Bronchial epithelial cell (primary cell): ENCODE measurements at regions not wholly inside any gene's neighbourhood (a gene's known extent, or its start where the extent isn't known, plus 50 kb on each side); places are given as distances from the start of the nearest gene placed in this dataset.
"Not testable (repeated sequence)": the region's sequence is repeated elsewhere in the genome, so short reads cannot be mapped to it uniquely, and the experiment has no call there.

Experiments
- DNase-seq: peaks from one replicate; pipeline ENCODE4 v3.0.0-alpha.2; 2010; ENCODE audit warnings: low read depth
- FAIRE-seq: peaks from 2 replicates; lab custom pipeline; 2011; peaks lifted over from hg19 to GRCh38; lab: Jason Lieb, UNC
- H3K27me3 ChIP-seq: 2 replicates; pipeline ENCODE4 v1.5.1; 2011; ENCODE audit warnings: low read length; ENCODE audit not compliant: control insufficient read depth, insufficient read depth
- H3K36me3 ChIP-seq: 2 replicates; pipeline ENCODE4 v1.5.1; 2011; ENCODE audit warnings: low read length; ENCODE audit not compliant: control insufficient read depth, insufficient read depth
- H3K4me3 ChIP-seq: 2 replicates; pipeline ENCODE4 v1.5.1; 2011; ENCODE audit warnings: mild to moderate bottlenecking, low read depth, low read length, control low read depth
- CTCF ChIP-seq: IDR thresholded peaks from 2 replicates; pipeline ENCODE4 v1.5.1; 2011; ENCODE audit warnings: mild to moderate bottlenecking, moderate library complexity, low read length, control low read depth, inconsistent platforms; ENCODE audit not compliant: insufficient read depth, severe bottlenecking

GRCh38 chr10:117492504-117492903 lies 50.0 kb upstream of the EMX2 start:
- H3K4me3 ChIP-seq, result no peak overlapping the region
- H3K36me3 ChIP-seq, result no peaks in the 10 kb centered on the region
- TF ChIP-seq CTCF, result no peak
- DNase-seq (peak; percentile 10), FAIRE-seq (no peak)
- peaks cover 7% of the 10 kb centered on the region for H3K27me3 ChIP-seq

DNA sequence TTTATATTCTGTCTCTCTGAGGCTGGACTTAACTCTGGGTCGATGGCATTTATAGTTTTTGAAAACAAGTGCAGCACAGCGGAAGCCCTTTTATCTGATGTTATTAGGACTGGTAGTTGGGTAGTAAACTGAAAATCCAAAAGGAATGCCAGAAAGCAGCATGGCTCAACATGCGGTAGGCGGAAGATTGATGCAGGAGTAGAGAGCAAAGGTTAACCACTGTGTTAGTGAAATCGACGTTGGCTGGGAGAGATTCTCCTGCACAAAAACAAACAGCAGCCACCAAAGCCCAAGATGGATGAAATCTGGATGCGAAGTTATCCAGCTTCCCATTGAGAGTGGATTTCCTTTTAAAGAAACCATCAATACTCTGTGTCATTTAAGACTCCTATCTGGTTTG lies 54.5 kb upstream of the EMX2 start:
- H3K4me3 ChIP-seq, result no peak overlapping the region
- H3K27me3 ChIP-seq, result peaks cover 9% of the 10 kb centered on the region
- H3K36me3 ChIP-seq, result no peaks in the 10 kb centered on the region
- no peak for FAIRE-seq
- TF ChIP-seq CTCF, result no peak
- DNase-seq, result no peak

GRCh38 chr10:117486606-117487005 lies 55.9 kb upstream of the EMX2 start:
- no peak for DNase-seq

GRCh38 chr10:117483056-117483590 lies 59.4 kb upstream of the EMX2 start:
- DNase-seq (no peak), FAIRE-seq (no peak)
- TF ChIP-seq CTCF, result no peak
- Histone ChIP-seq H3K27me3 (peaks cover 2% of the 10 kb centered on the region), H3K36me3 (no peaks in the 10 kb centered on the region), H3K4me3 (no peak overlapping the region)

More at GRCh38 chr10:117486606-117487005, 55.9 kb upstream of the EMX2 start:
- no peak for TF ChIP-seq CTCF
- FAIRE-seq, result no peak
- Histone ChIP-seq H3K36me3 (no peaks in the 10 kb centered on the region), H3K27me3 (peaks cover 2% of the 10 kb centered on the region), H3K4me3 (no peak overlapping the region)

GRCh38 chr10:117481011-117481410 lies 61.5 kb upstream of the EMX2 start:
- not testable (repeated sequence) for H3K27me3 ChIP-seq, DNase-seq, H3K4me3 ChIP-seq, H3K36me3 ChIP-seq, FAIRE-seq

- DNase-seq (no peak), FAIRE-seq (peak; percentile 13)
- H3K36me3 ChIP-seq, result no peaks in the 10 kb centered on the region
- no peak overlapping the region for H3K4me3 ChIP-seq
- H3K27me3 ChIP-seq, result peaks cover 2% of the 10 kb centered on the region
- no peak for TF ChIP-seq CTCF
Observed at GRCh38 chr10:117480097-117480496, 62.4 kb upstream of the EMX2 start.
